ENCODE measurements at regions not wholly inside any gene's neighbourhood (a gene's known extent, or its start where the extent isn't known, plus 50 kb on each side); places are given as distances from the start of the nearest gene placed in this dataset.

DNA sequence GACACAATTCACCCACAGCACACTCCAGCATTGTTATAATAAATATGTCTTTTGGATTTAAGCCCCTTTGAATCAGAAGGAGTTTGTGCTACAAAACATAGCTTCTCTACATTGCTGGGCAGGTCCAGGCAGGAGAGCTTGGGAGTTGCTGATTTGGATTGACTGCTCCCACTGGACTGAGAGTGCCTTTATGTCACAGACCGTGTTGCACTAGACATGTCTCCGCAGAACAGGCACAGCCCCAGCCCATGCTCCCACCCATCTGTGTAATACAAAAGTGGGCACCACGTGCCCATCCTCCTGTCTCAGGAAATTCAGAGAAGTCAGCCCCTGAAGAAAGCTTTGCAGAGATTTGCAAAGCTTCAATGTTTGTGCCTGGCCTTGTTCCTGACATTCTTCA is 117.1 kb downstream of the MED10 start:
- no peak overlapping the region for H3K27ac ChIP-seq
- no peak for TF ChIP-seq ZFX (IDR thresholded peaks at IDR 0.05)
- TF ChIP-seq, protein P1, sequence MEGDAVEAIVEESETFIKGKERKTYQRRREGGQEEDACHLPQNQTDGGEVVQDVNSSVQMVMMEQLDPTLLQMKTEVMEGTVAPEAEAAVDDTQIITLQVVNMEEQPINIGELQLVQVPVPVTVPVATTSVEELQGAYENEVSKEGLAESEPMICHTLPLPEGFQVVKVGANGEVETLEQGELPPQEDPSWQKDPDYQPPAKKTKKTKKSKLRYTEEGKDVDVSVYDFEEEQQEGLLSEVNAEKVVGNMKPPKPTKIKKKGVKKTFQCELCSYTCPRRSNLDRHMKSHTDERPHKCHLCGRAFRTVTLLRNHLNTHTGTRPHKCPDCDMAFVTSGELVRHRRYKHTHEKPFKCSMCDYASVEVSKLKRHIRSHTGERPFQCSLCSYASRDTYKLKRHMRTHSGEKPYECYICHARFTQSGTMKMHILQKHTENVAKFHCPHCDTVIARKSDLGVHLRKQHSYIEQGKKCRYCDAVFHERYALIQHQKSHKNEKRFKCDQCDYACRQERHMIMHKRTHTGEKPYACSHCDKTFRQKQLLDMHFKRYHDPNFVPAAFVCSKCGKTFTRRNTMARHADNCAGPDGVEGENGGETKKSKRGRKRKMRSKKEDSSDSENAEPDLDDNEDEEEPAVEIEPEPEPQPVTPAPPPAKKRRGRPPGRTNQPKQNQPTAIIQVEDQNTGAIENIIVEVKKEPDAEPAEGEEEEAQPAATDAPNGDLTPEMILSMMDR (conservative IDR thresholded peaks at IDR 0.05): no peak

DNA sequence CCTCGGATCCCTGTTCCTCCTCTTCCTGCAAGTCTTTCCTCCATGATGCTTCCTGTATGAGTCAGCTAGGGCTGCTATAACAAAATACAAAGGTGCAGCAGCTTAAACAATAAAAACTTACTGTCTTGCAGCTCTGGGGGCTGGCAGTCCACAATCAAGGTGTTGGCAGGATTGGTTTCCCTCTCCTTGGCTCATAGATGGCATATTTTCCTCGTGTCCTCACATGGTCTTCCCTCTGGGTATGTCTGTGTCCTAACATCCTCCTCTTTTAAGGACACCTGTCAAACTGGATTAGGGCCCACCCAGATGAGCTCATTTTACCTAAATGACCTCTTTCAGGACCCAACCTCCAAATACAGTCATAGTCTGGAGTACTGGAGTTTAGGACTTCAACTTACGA is 117.5 kb downstream of the MED10 start:
- TF ChIP-seq, protein P1 (conservative IDR thresholded peaks at IDR 0.05): no peak
- no peak for TF ChIP-seq ZFX (IDR thresholded peaks at IDR 0.05)
- H3K27ac ChIP-seq: no peak overlapping the region

DNA sequence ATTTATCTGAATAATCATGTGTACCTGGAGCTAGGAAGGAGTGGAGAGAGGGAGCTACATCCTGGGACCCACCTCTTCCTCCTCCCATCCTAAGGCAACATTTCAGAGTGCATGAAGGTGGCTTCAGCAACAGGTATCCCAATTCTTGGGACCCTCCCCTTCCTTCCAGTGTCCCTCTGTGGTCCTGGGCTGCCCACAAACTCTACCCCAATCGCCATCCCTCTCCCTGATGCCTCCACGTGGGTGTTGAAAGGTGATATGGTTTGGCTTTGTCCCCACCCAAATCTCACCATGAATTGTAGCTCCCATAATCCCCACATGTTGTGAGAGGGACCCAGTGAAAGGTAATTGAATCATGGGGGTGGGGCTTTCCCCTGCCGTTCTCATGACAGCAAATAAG is 121.4 kb downstream of the MED10 start:
- H3K27ac ChIP-seq: no peak overlapping the region
- no peak for TF ChIP-seq ZFX (IDR thresholded peaks at IDR 0.05)
- TF ChIP-seq, protein P1 (conservative IDR thresholded peaks at IDR 0.05): no peak

DNA sequence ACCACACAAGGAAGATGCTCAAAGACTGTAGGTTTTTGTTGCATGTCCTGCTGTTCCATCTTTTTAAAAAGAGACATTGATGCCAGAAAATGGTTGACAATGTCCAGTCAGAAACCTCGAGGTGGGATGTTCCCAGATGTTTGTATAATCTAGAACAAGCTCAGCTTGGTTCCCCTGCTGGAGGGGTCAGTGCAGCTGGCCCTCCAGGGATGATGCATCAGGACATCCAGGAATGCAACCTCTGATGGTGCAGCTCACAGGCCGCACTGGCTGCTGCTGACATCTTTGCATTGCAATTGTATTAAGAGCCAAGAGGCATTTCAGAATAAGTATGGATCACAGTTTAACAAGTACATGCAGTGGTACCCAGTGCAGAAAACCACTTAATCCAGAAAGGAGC is 122.4 kb downstream of the MED10 start:
- no peak overlapping the region for H3K27ac ChIP-seq
- TF ChIP-seq, protein P1 (conservative IDR thresholded peaks at IDR 0.05): no peak
- no peak for TF ChIP-seq ZFX (IDR thresholded peaks at IDR 0.05)

DNA sequence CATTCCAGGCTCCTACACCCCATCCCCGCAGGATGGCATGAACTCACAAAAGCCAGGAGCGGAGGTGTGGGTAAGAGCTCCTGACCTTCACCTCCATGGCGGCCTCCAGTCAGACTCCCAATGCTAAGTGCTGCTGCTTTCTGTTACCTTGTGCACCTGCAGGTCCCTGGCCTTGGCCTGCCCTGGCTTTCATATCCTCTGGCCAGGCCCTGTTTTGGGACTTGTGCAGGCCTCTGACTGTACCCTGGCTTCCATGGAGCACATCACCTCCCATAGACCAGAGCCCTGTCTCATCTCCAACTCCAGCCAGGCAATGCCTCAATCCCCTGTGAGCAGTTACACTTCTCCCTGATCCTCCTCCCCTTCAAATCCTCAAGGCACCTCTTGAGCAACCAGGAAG is 124.5 kb downstream of the MED10 start:
- TF ChIP-seq, protein P1 (conservative IDR thresholded peaks at IDR 0.05): no peak
- TF ChIP-seq ZFX (IDR thresholded peaks at IDR 0.05): no peak

DNA sequence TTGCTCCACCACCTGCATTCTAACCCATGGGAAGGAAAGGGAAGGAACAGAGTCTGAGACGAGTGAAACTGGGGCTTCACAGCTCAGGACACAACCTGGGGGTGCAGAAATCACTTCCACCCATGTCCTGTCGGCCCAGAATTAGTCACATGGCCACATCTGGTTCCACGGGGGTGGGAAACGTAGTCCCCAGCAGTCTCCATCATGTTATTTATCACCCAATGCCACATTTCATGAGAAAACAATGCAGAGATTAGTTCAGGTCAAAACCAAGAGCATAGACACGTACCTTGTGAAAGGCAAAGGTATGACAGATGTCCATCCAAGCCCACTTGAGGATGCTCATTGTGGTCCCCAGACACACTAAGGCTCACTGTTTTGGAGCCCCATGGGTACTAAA is 125.1 kb downstream of the MED10 start:
- TF ChIP-seq, protein P1 (conservative IDR thresholded peaks at IDR 0.05): no peak
- TF ChIP-seq ZFX (IDR thresholded peaks at IDR 0.05): no peak

More for the DNA sequence above, 124.5 kb downstream of the MED10 start:
- H3K27ac ChIP-seq: no peak overlapping the region

DNA sequence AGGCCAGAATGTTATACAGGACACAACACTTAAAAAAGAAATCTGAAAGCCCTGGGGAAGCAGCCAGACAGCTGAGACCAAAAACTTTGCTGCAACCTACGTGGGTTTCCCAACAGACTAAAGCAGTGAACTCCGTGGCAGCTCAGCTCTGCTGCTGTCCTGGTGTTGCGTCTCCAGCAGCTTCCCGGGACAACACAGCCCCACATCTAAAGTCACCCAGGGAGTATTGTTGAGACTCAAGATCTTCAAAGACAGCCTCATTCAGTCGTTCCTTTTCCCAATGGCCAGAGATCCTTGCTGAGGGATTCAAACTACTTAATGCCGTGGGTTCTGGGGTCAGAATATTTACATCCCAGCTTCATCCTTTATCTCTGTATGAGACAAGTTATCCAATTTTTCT is 125.8 kb downstream of the MED10 start:
- no peak overlapping the region for H3K27ac ChIP-seq
- TF ChIP-seq, protein P1 (conservative IDR thresholded peaks at IDR 0.05): no peak
- no peak for TF ChIP-seq ZFX (IDR thresholded peaks at IDR 0.05)

More for the DNA sequence above, 125.1 kb downstream of the MED10 start:
- H3K27ac ChIP-seq: no peak overlapping the region
